ENCODE measurements at regions not wholly inside any gene's neighbourhood (a gene's known extent, or its start where the extent isn't known, plus 50 kb on each side); places are given as distances from the start of the nearest gene placed in this dataset.

- intact Hi-C loops (cut with micrococcal nuclease), result no loop called here
- Histone ChIP-seq H4K20me1 (ENCODE audit: insufficient read depth, low read length) (no peaks in the 10 kb centered on the region), H3K4me3 (replicated peaks in 1 of 3; ENCODE audit: low read depth in 2 of 3, low read length in 3 of 3) (no peak overlapping the region), H3K27ac (ENCODE audit: low read depth in 1 of 2, low read length in 2 of 2) (no peak overlapping the region), H3K4me1 (ENCODE audit: control insufficient read depth in 1 of 2, insufficient read depth in 2 of 2, low read length in 2 of 2) (no peaks in the 10 kb centered on the region), H3K27me3 (ENCODE audit: control insufficient read depth in 2 of 2, insufficient read depth in 2 of 2, low read length in 2 of 2) (no peaks in the 10 kb centered on the region), H3K36me3 (replicated peaks in 1 of 2; ENCODE audit: control insufficient read depth in 1 of 2, insufficient read depth in 2 of 2, low read length in 2 of 2) (no peaks in the 10 kb centered on the region), H3K4me2 (replicated peaks; ENCODE audit: extremely low read depth, low read length, poor library complexity, severe bottlenecking) (no peak overlapping the region), H3K9me3 (replicated peaks in 1 of 2; ENCODE audit: control insufficient read depth in 1 of 2, insufficient read depth in 1 of 2, low read length in 2 of 2) (no peaks in the 10 kb centered on the region), H3K79me2 (ENCODE audit: insufficient read depth, low read length) (no peaks in the 10 kb centered on the region), H3K9ac (ENCODE audit: insufficient read depth, low read length, poor library complexity, severe bottlenecking) (no peak overlapping the region), H2AFZ (ENCODE audit: insufficient read depth, low read depth, low read length, poor library complexity, severe bottlenecking) (no peak overlapping the region)
- Mint-ChIP-seq H3K36me3 (no peaks in the 10 kb centered on the region), H3K9me3 (peaks cover 0 to 4% (median 3%) of the 10 kb centered on the region in 7 donors), H3K27ac (no peak overlapping the region), H3K27me3 (ENCODE audit: low read depth in 3 of 3) (no peaks in the 10 kb centered on the region), H3K4me3 (no peak overlapping the region), H3K4me1 (no peaks in the 10 kb centered on the region)
- TF ChIP-seq, protein P1, sequence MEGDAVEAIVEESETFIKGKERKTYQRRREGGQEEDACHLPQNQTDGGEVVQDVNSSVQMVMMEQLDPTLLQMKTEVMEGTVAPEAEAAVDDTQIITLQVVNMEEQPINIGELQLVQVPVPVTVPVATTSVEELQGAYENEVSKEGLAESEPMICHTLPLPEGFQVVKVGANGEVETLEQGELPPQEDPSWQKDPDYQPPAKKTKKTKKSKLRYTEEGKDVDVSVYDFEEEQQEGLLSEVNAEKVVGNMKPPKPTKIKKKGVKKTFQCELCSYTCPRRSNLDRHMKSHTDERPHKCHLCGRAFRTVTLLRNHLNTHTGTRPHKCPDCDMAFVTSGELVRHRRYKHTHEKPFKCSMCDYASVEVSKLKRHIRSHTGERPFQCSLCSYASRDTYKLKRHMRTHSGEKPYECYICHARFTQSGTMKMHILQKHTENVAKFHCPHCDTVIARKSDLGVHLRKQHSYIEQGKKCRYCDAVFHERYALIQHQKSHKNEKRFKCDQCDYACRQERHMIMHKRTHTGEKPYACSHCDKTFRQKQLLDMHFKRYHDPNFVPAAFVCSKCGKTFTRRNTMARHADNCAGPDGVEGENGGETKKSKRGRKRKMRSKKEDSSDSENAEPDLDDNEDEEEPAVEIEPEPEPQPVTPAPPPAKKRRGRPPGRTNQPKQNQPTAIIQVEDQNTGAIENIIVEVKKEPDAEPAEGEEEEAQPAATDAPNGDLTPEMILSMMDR (IDR thresholded peaks at IDR 0.05), result no peak
- no peak for DNase-seq
- WGBS (ENCODE audit: insufficient coverage), result 100% methylated on average over 1 of the region's 2 CpGs
Measured at GRCh38 chr7:125485223-125485622, 555.6 kb upstream of the POT1 start.

- Mint-ChIP-seq H3K36me3 (no peaks in the 10 kb centered on the region), H3K4me1 (no peaks in the 10 kb centered on the region), H3K27me3 (ENCODE audit: low read depth in 3 of 3) (no peaks in the 10 kb centered on the region), H3K4me3 (no peak overlapping the region), H3K27ac (no peak overlapping the region), H3K9me3 (peaks cover 0 to 4% (median 3%) of the 10 kb centered on the region in 7 donors)
- intact Hi-C loops (cut with micrococcal nuclease), result no loop called here
- H3K4me1 ChIP-seq (ENCODE audit: control insufficient read depth in 1 of 2, insufficient read depth in 2 of 2, low read length in 2 of 2), result no peaks in the 10 kb centered on the region
- H3K9ac ChIP-seq (ENCODE audit: insufficient read depth, low read length, poor library complexity, severe bottlenecking), result no peak overlapping the region
- no peaks in the 10 kb centered on the region for H4K20me1 ChIP-seq (ENCODE audit: insufficient read depth, low read length)
- TF ChIP-seq, protein P1 (IDR thresholded peaks at IDR 0.05), result no peak
- no peak for DNase-seq
- no CpG with 5 or more reads among the region's 2 CpGs for WGBS (ENCODE audit: insufficient coverage)
- H3K4me3 ChIP-seq (replicated peaks in 1 of 3; ENCODE audit: low read depth in 2 of 3, low read length in 3 of 3), result no peak overlapping the region
- no peaks in the 10 kb centered on the region for H3K9me3 ChIP-seq (replicated peaks in 1 of 2; ENCODE audit: control insufficient read depth in 1 of 2, insufficient read depth in 1 of 2, low read length in 2 of 2)
- H3K36me3 ChIP-seq (replicated peaks in 1 of 2; ENCODE audit: control insufficient read depth in 1 of 2, insufficient read depth in 2 of 2, low read length in 2 of 2), result no peaks in the 10 kb centered on the region
- no peak overlapping the region for H2AFZ ChIP-seq (ENCODE audit: insufficient read depth, low read depth, low read length, poor library complexity, severe bottlenecking)
- no peak overlapping the region for H3K27ac ChIP-seq (ENCODE audit: low read depth in 1 of 2, low read length in 2 of 2)
- H3K79me2 ChIP-seq (ENCODE audit: insufficient read depth, low read length), result no peaks in the 10 kb centered on the region
- H3K27me3 ChIP-seq (ENCODE audit: control insufficient read depth in 2 of 2, insufficient read depth in 2 of 2, low read length in 2 of 2), result no peaks in the 10 kb centered on the region
- H3K4me2 ChIP-seq (replicated peaks; ENCODE audit: extremely low read depth, low read length, poor library complexity, severe bottlenecking), result no peak overlapping the region
Measured at GRCh38 chr7:125484755-125485154, 555.1 kb upstream of the POT1 start.

Measured in CD14-positive monocyte (primary cell).